AG09309 (cell line): ENCODE measurements at regions not wholly inside any gene's neighbourhood (a gene's known extent, or its start where the extent isn't known, plus 50 kb on each side); places are given as distances from the start of the nearest gene placed in this dataset.

ENCODE experiments used
- DNase-seq: peaks from one replicate; pipeline ENCODE4 v3.0.0-alpha.2; 2010; ENCODE audit warnings: low read depth
- H3K4me3 ChIP-seq: 2 replicates; pipeline ENCODE4 v1.5.1; 2011; ENCODE audit warnings: mild to moderate bottlenecking, low read depth, low read length, moderate library complexity; ENCODE audit not compliant: control insufficient read depth
- CTCF ChIP-seq: IDR thresholded peaks from 2 replicates; pipeline ENCODE4 v1.5.1; 2011; ENCODE audit warnings: mild to moderate bottlenecking, low read depth, low read length, inconsistent platforms; ENCODE audit not compliant: insufficient read depth, control insufficient read depth; ENCODE audit errors: missing control alignments

GRCh38 chr21:27219068-27219467 is 252.2 kb upstream of the ADAMTS5 start:
- no peak for TF ChIP-seq CTCF
- H3K4me3 ChIP-seq = no peak overlapping the region
- peak; percentile 49 for DNase-seq

- H3K4me3 ChIP-seq = no peak overlapping the region
- no peak for DNase-seq
- TF ChIP-seq CTCF = peak; percentile 46
Observed at GRCh38 chr21:27213303-27213702, 246.4 kb upstream of the ADAMTS5 start.

- no peak for TF ChIP-seq CTCF
- H3K4me3 ChIP-seq = no peak overlapping the region
- DNase-seq = no peak
Observed at GRCh38 chr21:27212441-27212840, 245.6 kb upstream of the ADAMTS5 start.

- no peak overlapping the region for H3K4me3 ChIP-seq
- TF ChIP-seq CTCF = no peak
- no peak for DNase-seq
Observed at GRCh38 chr21:27209546-27209945, 242.7 kb upstream of the ADAMTS5 start.

GRCh38 chr21:27206368-27206982 is 239.6 kb upstream of the ADAMTS5 start:
- no peak for TF ChIP-seq CTCF
- no peak for DNase-seq
- no peak overlapping the region for H3K4me3 ChIP-seq

- no peak overlapping the region for H3K4me3 ChIP-seq
- no peak for DNase-seq
- TF ChIP-seq CTCF = no peak
Observed at GRCh38 chr21:27202301-27202700, 235.4 kb upstream of the ADAMTS5 start.

- no peak overlapping the region for H3K4me3 ChIP-seq
- no peak for DNase-seq
- TF ChIP-seq CTCF = no peak
Observed at GRCh38 chr21:27201197-27201596, 234.3 kb upstream of the ADAMTS5 start.
